Retinal pigment epithelial cell (primary cell): ENCODE measurements at regions not wholly inside any gene's neighbourhood (a gene's known extent, or its start where the extent isn't known, plus 50 kb on each side); places are given as distances from the start of the nearest gene placed in this dataset.

Experiments used
- DNase-seq: peaks from one replicate; pipeline ENCODE4 v3.0.0-alpha.2; 2010; ENCODE audit warnings: low read depth
- H3K4me3 ChIP-seq: 2 replicates; pipeline ENCODE4 v1.5.1; 2011; ENCODE audit warnings: mild to moderate bottlenecking, low read length, control low read depth, moderate library complexity
- TF ChIP-seq, protein P1 (sequence below): conservative IDR thresholded peaks from 2 replicates; pipeline ENCODE4 v1.5.1; 2011; ENCODE audit warnings: low read depth, low read length, control low read depth, inconsistent platforms

- DNase-seq = no peak
- TF ChIP-seq, protein P1, sequence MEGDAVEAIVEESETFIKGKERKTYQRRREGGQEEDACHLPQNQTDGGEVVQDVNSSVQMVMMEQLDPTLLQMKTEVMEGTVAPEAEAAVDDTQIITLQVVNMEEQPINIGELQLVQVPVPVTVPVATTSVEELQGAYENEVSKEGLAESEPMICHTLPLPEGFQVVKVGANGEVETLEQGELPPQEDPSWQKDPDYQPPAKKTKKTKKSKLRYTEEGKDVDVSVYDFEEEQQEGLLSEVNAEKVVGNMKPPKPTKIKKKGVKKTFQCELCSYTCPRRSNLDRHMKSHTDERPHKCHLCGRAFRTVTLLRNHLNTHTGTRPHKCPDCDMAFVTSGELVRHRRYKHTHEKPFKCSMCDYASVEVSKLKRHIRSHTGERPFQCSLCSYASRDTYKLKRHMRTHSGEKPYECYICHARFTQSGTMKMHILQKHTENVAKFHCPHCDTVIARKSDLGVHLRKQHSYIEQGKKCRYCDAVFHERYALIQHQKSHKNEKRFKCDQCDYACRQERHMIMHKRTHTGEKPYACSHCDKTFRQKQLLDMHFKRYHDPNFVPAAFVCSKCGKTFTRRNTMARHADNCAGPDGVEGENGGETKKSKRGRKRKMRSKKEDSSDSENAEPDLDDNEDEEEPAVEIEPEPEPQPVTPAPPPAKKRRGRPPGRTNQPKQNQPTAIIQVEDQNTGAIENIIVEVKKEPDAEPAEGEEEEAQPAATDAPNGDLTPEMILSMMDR = no peak
- H3K4me3 ChIP-seq = no peak overlapping the region
These were observed 53.2 kb upstream of the MRTFB start for GRCh38 chr16:14017886-14018285.

DNA sequence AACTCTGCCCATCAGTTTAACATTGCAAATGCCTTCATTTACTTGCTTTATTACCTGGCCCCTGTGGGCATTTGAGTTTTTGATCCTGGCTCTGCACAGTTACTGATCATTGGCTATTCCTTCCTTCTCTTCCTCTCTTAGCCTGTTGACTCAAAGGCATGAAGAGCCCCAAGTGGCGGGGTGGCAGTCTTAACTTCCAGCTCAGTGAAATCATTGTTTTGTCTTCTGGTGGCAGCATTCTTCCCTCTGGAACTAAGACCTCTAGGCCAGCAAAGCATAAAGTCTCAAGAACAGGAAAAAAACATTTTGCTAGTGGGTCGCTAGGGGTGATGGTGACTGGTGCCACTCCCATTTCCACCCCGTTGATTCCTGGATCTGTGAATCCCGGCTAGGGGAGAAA is 52.3 kb upstream of the MRTFB start:
- H3K4me3 ChIP-seq = no peak overlapping the region
- DNase-seq = no peak
- TF ChIP-seq, protein P1 = no peak

DNA sequence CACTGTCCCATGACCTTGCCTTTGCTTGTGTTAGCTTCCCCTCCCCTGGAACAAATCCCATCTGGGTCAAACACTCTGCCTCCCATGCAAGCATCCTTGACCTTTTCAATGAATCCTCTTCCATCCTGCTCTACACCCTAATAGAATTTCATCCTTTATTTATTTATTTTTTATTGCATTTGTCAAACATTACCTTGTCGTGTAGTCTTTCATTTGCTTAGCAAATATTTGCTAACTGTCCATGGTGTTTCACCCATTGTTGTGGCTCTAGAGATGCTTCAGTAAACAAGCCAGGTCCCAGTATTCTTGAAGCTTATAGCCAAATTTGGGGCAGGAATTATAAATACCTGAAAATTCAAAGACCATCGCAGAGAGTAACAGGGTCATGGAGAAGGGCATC is 51.0 kb upstream of the MRTFB start:
- no peak for DNase-seq
- TF ChIP-seq, protein P1 = no peak
- no peak overlapping the region for H3K4me3 ChIP-seq
